ENCODE measurements at regions not wholly inside any gene's neighbourhood (a gene's known extent, or its start where the extent isn't known, plus 50 kb on each side); places are given as distances from the start of the nearest gene placed in this dataset.
A peak's percentile ranks its signal among the peaks of the same experiment; 100 is the strongest.
"Not testable (repeated sequence)": the region's sequence is repeated elsewhere in the genome, so short reads cannot be mapped to it uniquely, and the experiment has no call there.

GRCh38 chr5:126056851-126057622 is 366.2 kb upstream of the GRAMD2B start:
- H3K4me1 Mint-ChIP-seq: no peaks in the 10 kb centered on the region
- H3K4me3 Mint-ChIP-seq: no peak overlapping the region
- ATAC-seq: no peak
- H3K9me3 Mint-ChIP-seq: no peaks in the 10 kb centered on the region
- no peaks in the 10 kb centered on the region for H3K36me3 Mint-ChIP-seq
- peaks cover 3% of the 10 kb centered on the region for H3K27me3 Mint-ChIP-seq
- H3K27ac Mint-ChIP-seq: no peak overlapping the region

- not testable (repeated sequence) for H3K4me1 Mint-ChIP-seq, H3K9me3 Mint-ChIP-seq, H3K36me3 Mint-ChIP-seq, H3K27ac Mint-ChIP-seq, H3K4me3 Mint-ChIP-seq, H3K27me3 Mint-ChIP-seq, ATAC-seq
Measured at GRCh38 chr5:126058392-126058791, 364.8 kb upstream of the GRAMD2B start.

- Mint-ChIP-seq H3K36me3 (no peaks in the 10 kb centered on the region), H3K4me3 (no peak overlapping the region), H3K27me3 (peaks cover 20% of the 10 kb centered on the region), H3K4me1 (no peaks in the 10 kb centered on the region), H3K9me3 (no peaks in the 10 kb centered on the region), H3K27ac (no peak overlapping the region)
- no peak for ATAC-seq
Measured at GRCh38 chr5:126062398-126063221, 360.6 kb upstream of the GRAMD2B start.

- no peak overlapping the region for H3K4me3 Mint-ChIP-seq
- no peaks in the 10 kb centered on the region for H3K4me1 Mint-ChIP-seq
- ATAC-seq: no peak
- H3K27ac Mint-ChIP-seq: no peak overlapping the region
- no peaks in the 10 kb centered on the region for H3K9me3 Mint-ChIP-seq
- peaks cover 20% of the 10 kb centered on the region for H3K27me3 Mint-ChIP-seq
- H3K36me3 Mint-ChIP-seq: no peaks in the 10 kb centered on the region
Measured at GRCh38 chr5:126065061-126065460, 358.1 kb upstream of the GRAMD2B start.

- peaks cover 20% of the 10 kb centered on the region for H3K27me3 Mint-ChIP-seq
- peak; percentile 20 for ATAC-seq
- no peaks in the 10 kb centered on the region for H3K4me1 Mint-ChIP-seq
- peaks cover 4% of the 10 kb centered on the region for H3K9me3 Mint-ChIP-seq
- H3K36me3 Mint-ChIP-seq: no peaks in the 10 kb centered on the region
- no peak overlapping the region for H3K27ac Mint-ChIP-seq
- no peak overlapping the region for H3K4me3 Mint-ChIP-seq
Measured at GRCh38 chr5:126066836-126067235, 356.4 kb upstream of the GRAMD2B start.

- no peak overlapping the region for H3K27ac Mint-ChIP-seq
- peaks cover 6% of the 10 kb centered on the region for H3K9me3 Mint-ChIP-seq
- peaks cover 20% of the 10 kb centered on the region for H3K27me3 Mint-ChIP-seq
- H3K4me3 Mint-ChIP-seq: no peak overlapping the region
- no peak for ATAC-seq
- no peaks in the 10 kb centered on the region for H3K4me1 Mint-ChIP-seq
- no peaks in the 10 kb centered on the region for H3K36me3 Mint-ChIP-seq
Measured at GRCh38 chr5:126067404-126067803, 355.8 kb upstream of the GRAMD2B start.

GRCh38 chr5:126069329-126069728 is 353.9 kb upstream of the GRAMD2B start:
- no peaks in the 10 kb centered on the region for H3K4me1 Mint-ChIP-seq
- H3K9me3 Mint-ChIP-seq: peaks cover 14% of the 10 kb centered on the region

GRCh38 chr5:126070481-126070880 is 352.7 kb upstream of the GRAMD2B start:
- no peak for ATAC-seq
- Mint-ChIP-seq H3K36me3 (no peaks in the 10 kb centered on the region), H3K9me3 (peaks cover 14% of the 10 kb centered on the region)

More at GRCh38 chr5:126069329-126069728, 353.9 kb upstream of the GRAMD2B start:
- Mint-ChIP-seq H3K36me3 (no peaks in the 10 kb centered on the region), H3K4me3 (no peak overlapping the region), H3K27me3 (peaks cover 8% of the 10 kb centered on the region), H3K27ac (no peak overlapping the region)
- ATAC-seq: no peak

GRCh38 chr5:126074538-126074937 is 348.7 kb upstream of the GRAMD2B start:
- no peak overlapping the region for H3K27ac Mint-ChIP-seq
- H3K36me3 Mint-ChIP-seq: no peaks in the 10 kb centered on the region
- no peaks in the 10 kb centered on the region for H3K4me1 Mint-ChIP-seq
- peaks cover 14% of the 10 kb centered on the region for H3K9me3 Mint-ChIP-seq
- H3K4me3 Mint-ChIP-seq: no peak overlapping the region
- no peak for ATAC-seq
- H3K27me3 Mint-ChIP-seq: peaks cover 8% of the 10 kb centered on the region

More at GRCh38 chr5:126070481-126070880, 352.7 kb upstream of the GRAMD2B start:
- no peak overlapping the region for H3K27ac Mint-ChIP-seq
- H3K27me3 Mint-ChIP-seq: peaks cover 3% of the 10 kb centered on the region
- H3K4me3 Mint-ChIP-seq: no peak overlapping the region
- no peaks in the 10 kb centered on the region for H3K4me1 Mint-ChIP-seq

- H3K4me3 Mint-ChIP-seq: no peak overlapping the region
- ATAC-seq: no peak
Measured at GRCh38 chr5:126079266-126079665, 343.9 kb upstream of the GRAMD2B start.

GRCh38 chr5:126081209-126081608 is 342.0 kb upstream of the GRAMD2B start:
- peaks cover 60% of the 10 kb centered on the region for H3K27me3 Mint-ChIP-seq

More at GRCh38 chr5:126079266-126079665, 343.9 kb upstream of the GRAMD2B start:
- Mint-ChIP-seq H3K27me3 (peaks cover 46% of the 10 kb centered on the region), H3K9me3 (peaks cover 12% of the 10 kb centered on the region), H3K36me3 (no peaks in the 10 kb centered on the region), H3K4me1 (no peaks in the 10 kb centered on the region), H3K27ac (no peak overlapping the region)

GRCh38 chr5:126093041-126093440 is 330.2 kb upstream of the GRAMD2B start:
- Mint-ChIP-seq H3K9me3 (peaks cover 17% of the 10 kb centered on the region), H3K4me1 (no peaks in the 10 kb centered on the region), H3K36me3 (no peaks in the 10 kb centered on the region), H3K4me3 (no peak overlapping the region), H3K27me3 (no peaks in the 10 kb centered on the region), H3K27ac (no peak overlapping the region)
- no peak for ATAC-seq

More at GRCh38 chr5:126081209-126081608, 342.0 kb upstream of the GRAMD2B start:
- Mint-ChIP-seq H3K27ac (no peak overlapping the region), H3K4me1 (no peaks in the 10 kb centered on the region), H3K36me3 (no peaks in the 10 kb centered on the region), H3K9me3 (peaks cover 16% of the 10 kb centered on the region), H3K4me3 (no peak overlapping the region)
- ATAC-seq: no peak

- no peaks in the 10 kb centered on the region for H3K27me3 Mint-ChIP-seq
- H3K4me1 Mint-ChIP-seq: no peaks in the 10 kb centered on the region
- no peaks in the 10 kb centered on the region for H3K36me3 Mint-ChIP-seq
- ATAC-seq: no peak
- no peak overlapping the region for H3K4me3 Mint-ChIP-seq
- H3K9me3 Mint-ChIP-seq: peaks cover 13% of the 10 kb centered on the region
- no peak overlapping the region for H3K27ac Mint-ChIP-seq
Measured at GRCh38 chr5:126093718-126094117, 329.5 kb upstream of the GRAMD2B start.

GRCh38 chr5:126094991-126095390 is 328.2 kb upstream of the GRAMD2B start:
- Mint-ChIP-seq H3K4me1 (no peaks in the 10 kb centered on the region), H3K27ac (no peak overlapping the region), H3K9me3 (peaks cover 10% of the 10 kb centered on the region), H3K4me3 (no peak overlapping the region), H3K27me3 (no peaks in the 10 kb centered on the region), H3K36me3 (no peaks in the 10 kb centered on the region)
- no peak for ATAC-seq

GRCh38 chr5:126096442-126097006 is 326.7 kb upstream of the GRAMD2B start:
- no peak for ATAC-seq
- no peak overlapping the region for H3K4me3 Mint-ChIP-seq
- no peak overlapping the region for H3K27ac Mint-ChIP-seq
- peaks cover 3% of the 10 kb centered on the region for H3K9me3 Mint-ChIP-seq
- no peaks in the 10 kb centered on the region for H3K4me1 Mint-ChIP-seq
- no peaks in the 10 kb centered on the region for H3K36me3 Mint-ChIP-seq
- H3K27me3 Mint-ChIP-seq: no peaks in the 10 kb centered on the region
